Stimulated activated CD4-positive, alpha-beta T cell treated with anti-CD3 and anti-CD28 coated beads, Interleukin-2, amount 100 ng/mL, for 24 hours (primary cell): ENCODE measurements at regions not wholly inside any gene's neighbourhood (a gene's known extent, or its start where the extent isn't known, plus 50 kb on each side); places are given as distances from the start of the nearest gene placed in this dataset.
"Not testable (repeated sequence)": the region's sequence is repeated elsewhere in the genome, so short reads cannot be mapped to it uniquely, and the experiment has no call there.

Experiments used
- DNase-seq, 2 donors: peaks; one replicate each; pipeline ENCODE4 v3.0.0-alpha.2; 2020

DNA sequence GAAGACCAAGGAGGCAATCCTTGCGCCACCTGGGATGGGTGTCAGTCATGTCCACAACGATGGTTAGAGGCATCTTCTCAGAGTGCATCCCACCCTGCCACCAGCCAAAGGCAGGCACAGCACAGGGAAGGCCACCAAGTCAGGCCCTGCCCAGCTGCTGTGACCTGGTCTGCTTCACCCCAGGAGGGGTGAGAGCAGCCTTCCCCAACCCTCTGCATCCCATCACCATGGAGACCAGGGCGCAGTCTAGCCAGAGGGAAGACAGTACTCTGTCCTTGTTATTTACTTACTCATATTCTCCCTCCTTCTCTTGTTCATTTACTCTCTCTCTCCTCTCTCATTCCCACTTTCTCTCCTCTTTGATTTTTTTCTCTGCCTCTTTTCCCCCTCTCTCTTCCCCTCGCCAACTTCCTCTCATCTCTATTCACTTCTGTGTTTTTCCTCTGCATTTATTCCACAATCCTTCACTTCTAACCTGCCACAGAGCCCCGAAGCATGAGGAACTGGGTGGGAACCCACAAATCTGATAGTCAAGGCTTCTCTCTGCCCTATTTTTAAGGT, 749.4 kb downstream of the UQCRFS1 start:
- DNase-seq, result no peak

GRCh38 chr19:28457620-28458019, 755.3 kb downstream of the UQCRFS1 start:
- DNase-seq, result no peak

DNA sequence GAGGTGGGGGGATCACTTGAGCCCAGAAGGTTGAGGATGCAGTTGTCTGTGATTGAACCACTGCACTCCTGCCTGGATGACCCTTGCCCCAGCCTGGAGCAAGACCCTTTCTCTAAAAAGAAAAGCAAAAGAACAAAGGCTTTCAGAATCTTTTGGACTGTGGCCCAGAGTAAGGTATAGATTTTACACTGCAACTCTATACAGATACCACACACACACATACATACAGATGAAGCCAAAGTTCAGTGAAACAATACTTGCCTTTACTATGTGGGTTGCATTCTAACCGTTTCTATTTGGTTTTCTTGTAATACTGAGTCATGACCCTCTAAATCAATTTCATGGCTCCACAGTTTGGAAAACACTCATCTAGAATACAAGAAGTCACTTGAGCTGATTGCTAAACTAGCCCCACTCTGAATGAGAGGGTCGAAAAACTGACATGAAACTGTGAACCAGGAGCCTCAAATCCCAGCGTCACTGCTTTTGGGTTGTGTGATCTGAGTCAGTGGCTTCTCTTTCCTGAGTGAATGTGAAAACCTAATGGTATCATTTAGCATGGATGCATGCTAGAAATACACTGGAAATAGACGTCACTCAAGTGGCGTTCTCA, 756.1 kb downstream of the UQCRFS1 start:
- DNase-seq, result no peak

DNA sequence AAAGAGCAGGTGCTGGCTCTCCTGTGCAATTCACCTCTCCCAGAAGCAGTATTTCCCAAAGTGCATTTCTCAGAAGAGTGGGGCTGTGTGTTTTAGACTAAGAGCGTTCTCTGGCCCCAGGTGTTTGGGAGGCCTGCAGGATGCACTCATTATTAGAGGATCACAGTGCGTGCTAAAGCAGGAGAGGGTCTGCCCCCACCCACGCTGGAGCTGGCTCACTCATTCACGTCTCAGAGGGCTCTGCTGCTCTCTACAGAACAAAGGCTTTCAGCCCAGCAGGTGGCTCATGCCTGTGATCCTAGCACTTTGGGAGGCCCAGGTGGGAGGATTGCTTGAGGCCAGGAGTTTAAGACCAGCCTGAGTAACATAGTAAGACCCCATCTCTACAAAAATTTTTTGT, 756.7 kb downstream of the UQCRFS1 start:
- DNase-seq, result peak in 1 of 2 donors; percentile 11

GRCh38 chr19:28454083-28454482, 758.9 kb downstream of the UQCRFS1 start:
- DNase-seq, result no peak

DNA sequence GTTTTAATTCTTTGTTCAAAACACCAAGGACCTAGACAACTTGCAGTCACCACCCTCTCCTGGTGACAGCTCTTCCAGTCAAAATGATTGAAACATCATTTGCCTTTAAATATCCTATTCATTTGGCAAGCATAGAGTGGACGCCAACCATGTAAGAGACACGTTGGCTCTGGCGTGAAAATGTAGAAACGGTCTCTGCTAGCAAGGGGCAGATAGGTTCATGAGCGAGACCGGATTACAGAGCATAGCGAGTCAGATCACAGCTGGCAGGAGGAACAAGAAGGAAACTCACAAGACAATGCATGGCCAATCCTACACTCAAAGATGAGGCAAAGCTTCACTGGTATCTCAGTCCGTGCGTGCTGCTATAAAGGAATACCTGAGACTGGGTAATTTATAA, 759.5 kb downstream of the UQCRFS1 start:
- DNase-seq, result no peak

DNA sequence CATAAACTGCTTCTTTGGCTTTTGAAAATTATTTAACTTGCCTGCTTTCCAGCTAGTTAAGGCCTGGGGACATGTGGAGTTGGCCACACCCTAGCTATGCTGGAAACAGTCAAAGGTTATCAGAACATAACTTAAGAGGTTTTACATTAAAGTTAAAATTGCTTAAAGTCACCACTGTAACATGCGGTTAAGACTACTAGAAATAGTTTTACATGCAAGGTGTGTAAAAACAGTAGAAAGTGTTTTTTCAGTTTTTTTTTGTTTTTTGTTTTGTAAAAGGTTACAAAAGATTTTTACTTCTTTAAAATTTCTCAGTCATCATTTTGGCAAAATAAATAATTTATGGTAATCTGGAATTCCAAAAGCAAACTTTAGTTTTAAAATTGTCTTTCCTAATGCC, 763.1 kb downstream of the UQCRFS1 start:
- no peak for DNase-seq

DNA sequence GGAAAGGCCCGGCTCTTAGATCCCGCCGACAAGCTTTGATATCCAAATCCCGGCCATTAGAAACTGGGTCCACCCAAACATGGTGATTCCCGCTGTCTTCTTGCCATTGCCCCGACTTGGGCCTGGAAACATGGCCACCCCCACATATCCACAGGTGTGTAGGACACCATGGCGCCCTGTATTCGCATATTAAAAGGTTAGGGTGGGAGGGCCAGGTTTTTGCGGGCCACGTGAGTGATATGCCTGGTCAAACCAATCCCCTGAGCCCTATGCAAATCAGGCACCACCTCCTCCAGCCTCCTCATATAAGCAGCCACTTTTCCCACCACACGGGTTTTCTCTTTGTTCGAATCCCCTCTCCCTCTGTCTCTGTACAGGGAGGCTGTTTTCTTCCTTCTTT, 766.4 kb downstream of the UQCRFS1 start:
- no peak for DNase-seq

DNA sequence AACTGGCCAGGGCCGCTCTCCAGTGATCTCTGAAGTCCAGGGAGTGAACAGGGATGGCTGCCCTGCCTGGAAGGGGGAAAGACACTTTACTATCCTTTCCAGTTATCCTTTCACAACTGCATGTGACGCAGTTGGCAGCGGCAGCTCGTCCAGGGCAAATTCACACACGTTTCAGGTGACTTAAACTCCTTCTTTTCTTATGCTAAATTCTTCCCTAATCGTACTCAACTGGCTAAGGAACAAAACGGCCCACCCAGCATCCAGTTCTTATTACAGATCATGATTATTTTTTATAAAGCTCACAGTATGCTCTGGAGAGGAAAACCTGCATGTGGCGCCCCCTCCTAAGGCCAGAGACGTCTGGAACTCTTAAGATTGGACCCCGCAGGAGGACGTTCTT, 767.1 kb downstream of the UQCRFS1 start:
- DNase-seq, result no peak

DNA sequence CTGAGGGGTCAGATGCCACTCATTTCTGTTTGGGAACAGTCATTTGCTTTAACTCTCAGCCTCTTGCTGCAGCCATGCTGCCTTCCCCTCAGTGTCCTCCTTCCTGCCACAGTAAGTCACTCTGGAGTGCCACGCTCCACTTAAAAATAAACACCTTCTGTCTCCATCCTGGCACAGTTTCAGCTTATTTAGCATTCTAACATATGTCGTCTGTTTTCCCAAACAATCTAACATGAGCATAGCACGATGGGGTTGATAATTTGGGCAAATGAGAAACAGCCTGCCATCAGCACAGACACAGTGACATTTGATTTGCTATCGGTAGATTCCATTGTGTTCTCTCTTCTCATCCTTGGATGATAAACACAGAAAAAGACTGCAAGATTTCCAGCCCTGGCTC, 768.6 kb downstream of the UQCRFS1 start:
- no peak for DNase-seq

DNA sequence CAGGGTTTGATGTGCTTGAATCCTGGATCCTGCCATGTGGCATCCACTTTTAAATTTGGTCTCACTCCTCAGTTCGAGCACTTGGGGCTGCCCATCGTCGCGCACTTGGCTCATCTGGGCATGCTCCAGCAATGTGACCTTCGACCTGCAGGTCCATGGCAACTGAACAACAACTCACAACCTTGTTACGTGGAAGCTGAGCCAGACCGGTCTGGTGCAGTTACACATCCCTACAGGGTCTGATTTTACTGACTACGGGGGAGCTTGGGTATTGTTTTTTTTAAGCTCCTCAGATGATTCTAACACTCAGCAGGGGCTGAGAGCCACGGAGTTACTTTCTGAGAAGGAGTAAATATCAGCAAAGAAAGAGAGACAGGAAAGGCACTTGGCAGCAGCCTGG, 769.6 kb downstream of the UQCRFS1 start:
- DNase-seq, result no peak

GRCh38 chr19:28437390-28438346, 775.3 kb downstream of the UQCRFS1 start:
- no peak for DNase-seq

- DNase-seq, result no peak
Observed at GRCh38 chr19:28436320-28436719, 776.6 kb downstream of the UQCRFS1 start.

DNA sequence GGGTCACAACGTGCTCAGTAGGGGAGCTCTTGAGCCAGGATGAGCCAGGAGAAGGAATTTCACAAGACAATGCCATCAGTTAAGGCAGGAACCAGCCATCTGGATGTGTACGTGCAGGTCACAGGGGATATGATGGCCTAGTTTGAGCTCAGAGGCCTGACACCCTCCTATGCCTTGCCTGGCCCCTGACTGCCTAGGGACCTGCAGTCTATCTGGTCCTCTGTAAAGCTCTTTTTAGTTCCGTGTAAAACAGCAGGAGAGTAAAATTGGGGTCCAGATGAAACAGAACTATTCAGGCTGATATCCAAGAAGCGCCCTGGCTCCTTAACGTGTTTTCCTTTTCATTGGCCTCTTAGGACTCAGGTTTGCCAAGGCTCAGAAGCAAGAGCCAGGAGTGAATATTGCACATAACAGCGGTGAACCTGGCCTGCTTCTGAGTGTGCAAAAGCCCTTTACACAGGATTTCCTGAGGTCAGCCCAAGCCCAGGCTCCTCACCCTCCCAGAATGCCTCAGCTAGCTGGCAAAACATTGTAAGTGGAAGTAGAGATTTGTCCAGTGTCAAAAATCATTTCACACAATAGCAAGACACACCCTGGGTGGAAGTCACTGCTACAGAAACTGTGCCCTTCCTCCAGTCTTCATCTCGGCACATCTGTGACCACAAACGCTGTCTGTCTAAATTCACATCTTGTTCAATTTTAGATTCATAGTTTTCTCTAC, 777.2 kb downstream of the UQCRFS1 start:
- DNase-seq, result no peak

DNA sequence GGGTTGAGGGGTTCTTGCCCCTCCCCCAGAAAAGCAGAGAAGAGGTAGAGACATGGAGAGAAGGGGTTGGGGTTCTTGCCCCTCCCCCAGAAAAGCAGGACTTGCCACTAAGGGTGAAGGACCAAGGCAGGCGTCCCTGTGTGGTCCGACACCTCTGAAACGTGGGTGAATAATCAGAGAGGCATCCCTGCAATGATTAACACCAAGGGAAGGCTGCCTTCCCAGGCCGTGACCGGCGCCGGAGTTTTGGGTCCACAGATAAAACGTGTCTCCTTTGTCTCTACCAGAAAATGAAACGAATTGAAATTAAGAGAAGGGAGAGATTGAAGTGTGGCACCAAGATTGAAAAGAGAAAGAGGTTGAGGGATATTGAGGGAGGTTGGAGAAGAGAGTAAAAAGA, 778.2 kb downstream of the UQCRFS1 start:
- not testable (repeated sequence) for DNase-seq

DNA sequence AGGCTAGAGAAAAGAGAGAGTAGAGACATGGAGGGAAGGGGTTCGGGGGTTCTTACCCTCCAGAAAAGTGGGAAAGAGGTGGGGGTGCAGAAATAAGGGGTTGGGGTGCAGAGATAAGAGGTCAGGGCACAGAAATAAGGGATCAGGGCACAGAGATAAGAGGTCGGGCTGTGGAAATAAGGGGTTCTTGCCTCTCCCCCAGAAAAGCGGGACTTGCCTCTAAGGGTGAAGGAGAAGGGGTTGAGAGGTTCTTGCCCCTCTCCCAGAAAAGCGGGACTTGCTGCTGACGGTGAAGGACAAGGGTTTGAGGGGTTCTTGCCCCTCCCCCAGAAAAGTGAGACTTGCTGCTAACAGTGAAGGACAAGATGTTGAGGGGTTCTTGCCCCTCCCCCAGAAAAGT, 778.6 kb downstream of the UQCRFS1 start:
- DNase-seq, result not testable (repeated sequence)

DNA sequence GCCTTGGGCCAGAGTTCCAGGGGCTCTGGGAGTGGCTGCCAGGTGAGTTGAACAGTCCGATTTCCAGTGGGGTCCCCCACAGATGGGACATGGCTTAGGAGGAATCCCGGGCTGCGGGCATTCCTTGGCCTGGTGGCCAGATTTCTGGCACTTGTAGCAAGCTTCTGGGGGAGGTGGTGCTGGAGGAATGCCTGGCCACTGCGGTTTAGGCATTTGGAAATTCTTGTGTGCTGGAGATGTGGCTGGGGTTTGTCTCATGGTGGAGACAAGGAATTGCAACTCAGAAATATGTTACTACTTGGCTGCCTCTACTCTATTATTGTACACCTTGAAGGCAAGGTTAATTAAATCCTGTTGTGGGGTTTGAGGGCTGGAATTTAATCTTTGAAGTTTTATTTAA, 779.8 kb downstream of the UQCRFS1 start:
- DNase-seq, result not testable (repeated sequence)

- DNase-seq, result no peak
Observed at GRCh38 chr19:28430214-28430613, 782.7 kb downstream of the UQCRFS1 start.

GRCh38 chr19:28429356-28429755, 783.6 kb downstream of the UQCRFS1 start:
- no peak for DNase-seq

GRCh38 chr19:28428663-28429348, 784.1 kb downstream of the UQCRFS1 start:
- DNase-seq, result no peak

DNA sequence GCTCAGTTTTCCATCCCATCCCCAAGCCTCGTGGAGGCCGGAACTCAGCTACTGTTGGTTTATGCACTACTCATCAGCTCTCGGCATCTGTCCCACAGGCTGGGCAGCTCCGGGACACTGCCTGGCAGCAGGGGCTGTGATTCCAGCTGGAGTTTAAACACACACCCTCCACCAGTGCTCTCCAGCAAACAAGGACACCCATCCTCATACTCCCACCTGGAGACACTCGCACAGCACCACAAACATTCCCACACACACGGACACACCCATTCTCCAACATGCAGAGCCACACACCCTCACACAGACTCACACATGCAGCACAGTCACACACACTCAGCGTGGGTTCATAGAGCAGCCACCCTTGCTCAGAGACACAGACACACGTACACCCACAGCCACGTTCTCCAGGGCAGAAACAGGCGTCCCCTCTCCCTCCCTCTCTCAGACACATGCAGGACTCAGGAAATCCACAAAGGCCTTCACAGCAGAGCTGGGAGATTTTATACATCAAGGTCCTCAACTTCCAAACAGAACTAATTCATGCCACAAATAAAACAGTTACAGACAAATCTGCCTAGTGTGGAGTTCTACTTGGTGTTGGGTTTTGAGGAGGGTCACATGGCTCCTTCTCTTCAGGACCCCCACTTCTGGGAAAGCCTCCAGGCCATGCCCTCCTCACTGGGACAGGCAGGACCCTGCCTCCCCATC, 785.4 kb downstream of the UQCRFS1 start:
- DNase-seq, result no peak

- DNase-seq, result no peak
Observed at GRCh38 chr19:28426730-28427225, 786.2 kb downstream of the UQCRFS1 start.
